Heart left ventricle (tissue), 13 donors: ENCODE measurements at regions not wholly inside any gene's neighbourhood (a gene's known extent, or its start where the extent isn't known, plus 50 kb on each side); places are given as distances from the start of the nearest gene placed in this dataset.

Source experiments
- POLR2A ChIP-seq, 2 donors: fragments of 450-650 bp; IDR thresholded peaks; one replicate each; pipeline ENCODE4 v1.6.1; 2017; ENCODE audit warnings: antibody characterized with exemption in 2 of 2, mild to moderate bottlenecking in 2 of 2, moderate library complexity in 2 of 2
- TF ChIP-seq, protein P1 (sequence below), 12 donors: fragments of 200-600 bp; sonication (generic) in 4 of 12; IDR thresholded peaks; one replicate each; pipeline versions ENCODE4 v1.5.0 to v1.8.0; 2018 to 2022; ENCODE audit warnings: antibody characterized with exemption in 12 of 12, mild to moderate bottlenecking in 5 of 12
- donor health status: ischemic (EF 13 %, LVEDD 7.1; RV severe dilation, severe dysfunction).
- donor health status: DM: no; HTN: yes; CAD: no.
- donor health status: DM: no; HTN: no; CAD: no.
- donor health status: ischemic (EF 25% LVEDD 6.9; RV normal size, moderate dysfunction).
- donor health status: ischemic (EF 25% LVEDD 5.7; RV mildly dilated, moderate dysfunction).
- donor health status: ischemic (EF 35%, LVEDD 5.7; RV mildly dilated, moderate dysfunction).
- donor health status: nonischemic (EF 11% LVEDD 7.7; RV severe dilation, severe dysfunction).
- donor health status: DM: yes; HTN: yes; CAD: no.
- donor health status: PGD.
- donor health status: ischemic (EF 29% LVEDD 5.4; RV normal size, mild dysfunction).
- donor health status: nonischemic (EF 23%, LVEDD 6.1; RV moderate dilation, normal function).

GRCh38 chr1:190011585-190011984, 466.1 kb downstream of the BRINP3 start:
- TF ChIP-seq, protein P1, sequence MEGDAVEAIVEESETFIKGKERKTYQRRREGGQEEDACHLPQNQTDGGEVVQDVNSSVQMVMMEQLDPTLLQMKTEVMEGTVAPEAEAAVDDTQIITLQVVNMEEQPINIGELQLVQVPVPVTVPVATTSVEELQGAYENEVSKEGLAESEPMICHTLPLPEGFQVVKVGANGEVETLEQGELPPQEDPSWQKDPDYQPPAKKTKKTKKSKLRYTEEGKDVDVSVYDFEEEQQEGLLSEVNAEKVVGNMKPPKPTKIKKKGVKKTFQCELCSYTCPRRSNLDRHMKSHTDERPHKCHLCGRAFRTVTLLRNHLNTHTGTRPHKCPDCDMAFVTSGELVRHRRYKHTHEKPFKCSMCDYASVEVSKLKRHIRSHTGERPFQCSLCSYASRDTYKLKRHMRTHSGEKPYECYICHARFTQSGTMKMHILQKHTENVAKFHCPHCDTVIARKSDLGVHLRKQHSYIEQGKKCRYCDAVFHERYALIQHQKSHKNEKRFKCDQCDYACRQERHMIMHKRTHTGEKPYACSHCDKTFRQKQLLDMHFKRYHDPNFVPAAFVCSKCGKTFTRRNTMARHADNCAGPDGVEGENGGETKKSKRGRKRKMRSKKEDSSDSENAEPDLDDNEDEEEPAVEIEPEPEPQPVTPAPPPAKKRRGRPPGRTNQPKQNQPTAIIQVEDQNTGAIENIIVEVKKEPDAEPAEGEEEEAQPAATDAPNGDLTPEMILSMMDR (IDR thresholded peaks at IDR 0.05) = no peak
- TF ChIP-seq POLR2A (IDR thresholded peaks at IDR 0.05) = no peak
